GM21447 (cell line): ENCODE measurements at regions not wholly inside any gene's neighbourhood (a gene's known extent, or its start where the extent isn't known, plus 50 kb on each side); places are given as distances from the start of the nearest gene placed in this dataset.

Experiments
- ATAC-seq: cut with Tn5 transposase; IDR thresholded peaks from one replicate; pipeline ENCODE4 v1.9.1; 2021; ENCODE audit not compliant: unreplicated experiment

- ATAC-seq: no peak
Observed at GRCh38 chr13:30006246-30006645, 155.8 kb upstream of the UBL3 start.

DNA sequence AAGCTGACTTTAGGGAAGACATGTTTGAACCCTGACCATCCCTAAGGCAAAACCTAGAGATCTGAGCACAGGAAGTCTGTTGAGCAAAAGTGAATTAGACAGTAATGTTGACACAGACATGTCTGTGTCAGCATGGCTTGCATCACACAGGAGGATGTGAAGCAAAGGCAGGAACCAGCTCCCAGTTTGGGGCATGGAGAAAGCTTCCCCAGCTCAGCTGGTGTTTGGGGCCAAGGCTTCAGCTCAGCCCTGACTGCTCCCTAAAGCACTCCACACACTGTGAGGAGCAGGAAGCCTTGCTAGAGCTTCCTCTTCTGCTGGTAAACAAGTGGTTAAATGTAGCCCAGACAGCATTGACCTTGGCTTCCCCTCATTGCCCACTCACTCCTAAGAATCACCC, 153.8 kb upstream of the UBL3 start:
- ATAC-seq: no peak

DNA sequence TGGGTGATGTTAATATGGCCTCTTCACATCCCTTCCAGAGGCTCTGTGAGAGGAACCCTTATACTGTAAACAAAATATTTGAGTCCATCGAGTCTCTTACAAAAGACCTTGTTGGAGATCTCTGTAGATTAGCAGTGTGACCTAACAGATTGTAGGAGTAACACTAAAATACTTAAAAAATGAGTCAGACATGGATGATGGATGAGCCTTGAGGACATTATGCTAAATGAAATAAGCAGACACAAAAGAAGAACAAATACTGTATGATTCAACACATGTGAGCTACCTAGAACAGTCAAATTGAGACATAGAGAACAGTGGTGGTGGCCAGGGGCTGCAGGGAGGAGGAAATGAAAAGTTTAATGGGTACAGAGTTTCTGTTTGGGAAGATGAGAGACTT, 152.2 kb upstream of the UBL3 start:
- no peak for ATAC-seq

GRCh38 chr13:30000370-30000765, 150.0 kb upstream of the UBL3 start:
- no peak for ATAC-seq

GRCh38 chr13:29999492-30000369, 149.3 kb upstream of the UBL3 start:
- ATAC-seq: no peak

DNA sequence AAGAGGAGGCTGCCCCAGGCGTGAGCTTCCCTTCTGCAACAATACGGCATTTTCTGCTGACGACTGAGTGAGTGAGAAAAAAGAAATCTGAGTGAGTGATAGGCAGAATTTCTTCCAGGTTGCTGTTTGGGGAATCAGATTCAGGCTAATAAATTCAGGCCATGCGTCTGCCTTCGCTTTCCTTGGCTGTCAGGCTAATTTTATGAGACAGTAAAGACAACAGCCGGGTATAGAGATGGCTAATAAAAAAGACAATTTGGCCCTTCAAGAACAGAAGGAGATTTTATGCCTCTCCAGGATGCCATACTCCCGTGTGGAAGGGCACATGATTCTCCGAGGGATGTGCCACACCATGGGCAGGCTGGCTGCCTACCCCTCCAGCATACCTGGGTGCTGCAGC, 145.9 kb upstream of the UBL3 start:
- ATAC-seq: no peak

GRCh38 chr13:29994911-29995595, 144.6 kb upstream of the UBL3 start:
- no peak for ATAC-seq

- no peak for ATAC-seq
Observed at GRCh38 chr13:29993716-29994488, 143.5 kb upstream of the UBL3 start.

- no peak for ATAC-seq
Observed at GRCh38 chr13:29993196-29993595, 142.8 kb upstream of the UBL3 start.

GRCh38 chr13:29991343-29991742, 140.9 kb upstream of the UBL3 start:
- no peak for ATAC-seq

DNA sequence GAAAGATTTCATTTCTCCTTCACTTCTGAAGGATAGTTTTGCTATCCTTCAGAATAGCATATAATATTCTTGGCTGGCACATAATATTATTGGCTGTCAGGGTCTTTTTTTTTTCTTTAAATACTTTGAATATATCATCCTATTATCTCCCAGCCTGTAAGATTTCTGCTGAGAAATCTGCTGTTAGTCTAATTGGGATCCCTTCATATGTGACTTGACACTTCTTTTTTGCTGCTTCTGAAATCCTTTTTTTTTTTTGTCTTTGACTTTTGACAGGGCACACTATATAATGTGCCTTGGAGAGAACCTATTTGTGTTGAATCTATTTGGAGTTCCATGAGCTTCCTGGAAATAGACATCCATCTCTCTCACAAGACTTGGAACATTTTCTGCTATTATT, 136.9 kb upstream of the UBL3 start:
- no peak for ATAC-seq

GRCh38 chr13:29980339-29980738, 129.9 kb upstream of the UBL3 start:
- no peak for ATAC-seq

DNA sequence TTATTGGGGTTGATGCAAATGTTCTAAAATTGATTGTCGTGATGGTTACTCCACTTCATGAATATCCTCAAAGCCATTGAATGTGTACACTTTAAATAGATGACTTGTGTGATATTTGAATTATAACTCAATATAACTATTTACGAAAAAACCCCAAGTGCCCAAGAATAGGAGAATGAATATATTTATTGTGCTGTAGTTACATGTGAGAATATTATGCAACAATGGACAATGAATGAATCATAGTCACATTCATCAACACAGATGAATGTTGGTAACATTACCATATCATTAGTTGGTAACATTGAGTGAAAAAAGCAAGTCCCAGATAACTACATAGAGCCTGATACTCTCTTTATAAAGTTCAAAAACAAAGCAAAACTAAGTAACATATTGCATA, 127.8 kb upstream of the UBL3 start:
- no peak for ATAC-seq

- no peak for ATAC-seq
Observed at GRCh38 chr13:29977476-29978120, 127.2 kb upstream of the UBL3 start.

- ATAC-seq: no peak
Observed at GRCh38 chr13:29976535-29976934, 126.1 kb upstream of the UBL3 start.

DNA sequence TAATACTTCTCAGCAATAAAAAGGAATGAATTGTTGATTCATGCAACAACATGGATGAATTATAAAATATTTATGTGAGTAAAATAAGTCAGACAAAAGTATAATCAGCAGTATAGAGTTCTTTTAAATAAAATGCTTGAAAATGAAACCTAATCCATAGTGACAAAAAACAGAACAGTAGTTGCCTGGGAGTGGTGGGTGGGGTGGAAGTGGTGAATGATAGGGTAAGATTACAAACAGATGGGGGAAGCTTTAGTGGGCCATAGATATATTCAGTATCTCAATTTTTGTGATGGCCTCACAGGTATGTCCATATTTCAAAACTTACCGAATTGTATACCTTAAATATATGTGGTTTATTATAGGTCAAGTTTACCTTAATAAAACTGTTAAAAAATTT, 124.9 kb upstream of the UBL3 start:
- ATAC-seq: no peak

DNA sequence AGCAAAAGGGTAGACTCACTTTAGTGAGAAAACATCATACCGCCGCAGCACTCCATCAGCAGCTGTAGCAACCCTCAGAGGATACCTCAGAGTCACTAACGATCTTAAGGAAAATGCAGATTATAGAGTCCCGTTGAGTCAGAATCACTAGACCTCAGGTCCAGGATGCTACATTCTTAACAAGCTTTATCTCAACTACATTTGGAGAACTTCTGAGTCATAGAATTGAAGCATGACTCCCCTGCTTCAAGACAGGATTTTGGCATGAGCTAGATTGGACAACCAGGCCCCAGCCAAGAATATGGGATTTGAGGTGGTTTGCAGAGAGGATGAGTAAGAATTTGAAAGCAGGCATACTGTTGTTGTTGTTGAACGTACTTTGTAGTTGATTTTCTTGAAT, 118.9 kb upstream of the UBL3 start:
- ATAC-seq: no peak

GRCh38 chr13:29964181-29964845, 113.9 kb upstream of the UBL3 start:
- no peak for ATAC-seq

DNA sequence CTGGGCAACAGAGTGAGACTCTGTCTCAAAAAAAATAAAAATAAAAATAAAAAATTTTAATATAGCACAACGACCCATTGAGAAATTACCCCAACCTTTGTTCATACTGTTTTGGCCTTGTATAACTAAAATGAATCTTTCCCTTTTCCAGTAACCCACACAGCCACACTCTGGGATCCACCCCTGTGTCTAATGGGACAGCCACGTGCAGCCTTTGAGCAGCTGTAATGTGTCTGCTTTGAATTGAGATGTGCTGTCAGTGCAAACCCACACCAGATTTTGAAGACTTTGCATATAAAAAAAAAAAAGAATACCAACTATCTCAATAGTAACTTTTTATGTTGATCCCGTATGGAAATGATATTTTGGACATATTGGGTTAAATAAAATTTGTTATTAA, 112.7 kb upstream of the UBL3 start:
- ATAC-seq: no peak

DNA sequence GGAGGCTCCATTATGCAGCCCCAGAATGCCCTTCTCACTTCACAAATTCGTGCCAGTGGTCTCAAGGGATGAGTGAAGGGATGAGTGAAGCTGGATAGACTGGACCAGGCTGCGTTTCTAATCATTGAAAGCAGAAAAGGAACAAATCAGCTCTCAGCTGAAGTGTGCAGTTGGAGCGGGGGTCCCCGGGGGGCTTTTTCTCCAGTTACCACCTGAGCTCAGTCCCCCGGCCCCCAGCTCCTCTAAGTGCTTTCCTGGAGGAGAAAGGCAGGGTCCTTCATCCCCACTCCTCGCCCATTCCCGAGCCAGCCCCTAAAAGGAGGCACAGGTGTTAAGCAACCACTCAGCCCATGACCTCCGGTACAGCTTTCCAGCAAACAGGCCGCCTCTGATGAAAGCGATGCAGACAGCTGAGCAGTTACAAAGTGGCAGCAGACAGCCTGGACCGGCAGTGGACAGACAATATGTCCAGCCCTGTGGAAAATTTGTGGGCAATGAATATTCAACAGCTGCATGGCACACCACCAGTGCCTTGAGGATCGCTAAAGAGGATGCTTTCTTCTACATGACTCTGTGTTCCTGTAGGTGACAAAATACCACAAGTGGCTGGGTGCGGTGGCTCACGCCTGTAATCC, 110.7 kb upstream of the UBL3 start:
- ATAC-seq: no peak
